Right cardiac atrium (tissue), 5 donors: ENCODE measurements at regions not wholly inside any gene's neighbourhood (a gene's known extent, or its start where the extent isn't known, plus 50 kb on each side); places are given as distances from the start of the nearest gene placed in this dataset.

ENCODE experiments used
- ATAC-seq, 2 donors: fragments of 200-7000 bp; cut with Tn5 transposase; one replicate each; pipeline versions ENCODE4 v1.8.0 to v1.9.1; 2020; ENCODE audit warnings: moderate library complexity in 2 of 2, mild to moderate bottlenecking in 1 of 2
- DNase-seq, 3 donors: peaks; one replicate each; pipeline ENCODE4 v3.0.0-alpha.2; 2020
- H3K27ac ChIP-seq: one replicate; pipeline ENCODE4 v1.5.1; 2013; ENCODE audit warnings: mild to moderate bottlenecking, low read length, control low read depth, moderate library complexity
- H3K27me3 ChIP-seq: one replicate; pipeline ENCODE4 v1.6.1; 2013; ENCODE audit not compliant: control insufficient read depth, insufficient read depth
- H3K4me1 ChIP-seq: one replicate; pipeline ENCODE4 v1.6.1; 2013; ENCODE audit warnings: low read length; ENCODE audit not compliant: control insufficient read depth, insufficient read depth
- H3K4me3 ChIP-seq: one replicate; pipeline ENCODE4 v1.5.1; 2013; ENCODE audit warnings: low read length, control low read depth
- H3K9me3 ChIP-seq: one replicate; pipeline ENCODE4 v1.6.1; 2013; ENCODE audit warnings: low read length; ENCODE audit not compliant: control insufficient read depth
- WGBS: extraction: QIAGEN DNeasy Blood & Tissue Kit; methylation state at CpG from one replicate; pipeline ENCODE4 v1.1.7; 2013; 5-methylcytosine and 5-hydroxymethylcytosine counted together
- intact Hi-C, 4 donors: fragments of 100-400 bp; cut with DNase I; formaldehyde crosslinking; loops; one replicate each; pipeline versions ENCODE4 v1.11.0 to v1.14.0; 2022 to 2023
- donor health status: healthy with polysubstance abuse.
- donor health status: DM: no; HTN: yes; CAD: no.
- donor health status: DM: no; HTN: no; CAD: no.
- donor health status: DM: no; HTN: yes; CAD: no; lungs with severe emphysema.
- donor health status: DM: yes; HTN: yes; CAD: no.

DNA sequence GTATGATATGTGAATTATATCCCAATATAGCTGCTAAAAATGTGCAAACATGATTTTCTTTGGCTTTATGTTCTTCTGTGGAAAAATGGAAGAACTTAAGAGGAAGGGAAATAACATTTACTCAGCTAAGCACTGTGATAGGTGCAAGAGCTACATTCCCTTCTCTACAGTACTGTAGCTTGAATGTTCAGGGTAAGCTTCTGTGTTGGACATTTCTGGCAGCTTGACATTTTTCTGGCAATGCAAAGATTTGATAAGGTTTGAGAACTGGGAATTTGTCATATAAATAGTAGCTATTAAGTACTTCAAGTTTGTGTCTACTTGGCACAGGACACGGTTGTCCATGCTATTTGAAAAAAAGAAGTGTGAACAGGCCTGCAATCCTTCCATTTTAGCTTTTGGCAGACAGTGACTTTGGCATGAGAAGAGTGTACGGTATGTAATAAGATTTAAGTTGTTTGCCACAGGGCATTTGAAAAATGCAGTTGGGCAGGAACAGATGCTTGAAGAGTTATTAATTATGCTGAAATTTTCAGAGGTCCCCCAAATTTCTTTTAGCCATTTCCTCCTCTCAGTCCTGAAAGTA, 77.6 kb downstream of the KIF4B start:
- intact Hi-C loops, result no loop called here
- DNase-seq (no peak), ATAC-seq (peak; percentile 72 to 80)
- H3K9me3 ChIP-seq, result no peaks in the 10 kb centered on the region
- no peak overlapping the region for H3K4me3 ChIP-seq
- H3K27ac ChIP-seq, result no peak overlapping the region
- H3K27me3 ChIP-seq, result no peaks in the 10 kb centered on the region
- WGBS, result 17% methylated on average over 2 of the region's 2 CpGs
- no peaks in the 10 kb centered on the region for H3K4me1 ChIP-seq

GRCh38 chr5:155091768-155092717, 78.5 kb downstream of the KIF4B start:
- no peaks in the 10 kb centered on the region for H3K9me3 ChIP-seq
- H3K27ac ChIP-seq, result peak overlapping the region; percentile 81
- ATAC-seq, result no peak
- H3K4me3 ChIP-seq, result no peak overlapping the region
- intact Hi-C loops, result no loop called here
- no peak for DNase-seq
- no peaks in the 10 kb centered on the region for H3K27me3 ChIP-seq
- WGBS, result 72% methylated on average over 2 of the region's 2 CpGs
- no peaks in the 10 kb centered on the region for H3K4me1 ChIP-seq

GRCh38 chr5:155094455-155094854, 80.9 kb downstream of the KIF4B start:
- intact Hi-C loops, result no loop called here
- H3K9me3 ChIP-seq, result no peaks in the 10 kb centered on the region
- H3K27ac ChIP-seq, result no peak overlapping the region
- 60% methylated on average over 1 of the region's 1 CpG for WGBS
- no peaks in the 10 kb centered on the region for H3K4me1 ChIP-seq
- H3K4me3 ChIP-seq, result no peak overlapping the region
- ATAC-seq (peak; percentile 78 to 79), DNase-seq (no peak)
- no peaks in the 10 kb centered on the region for H3K27me3 ChIP-seq

GRCh38 chr5:155097995-155098394, 84.4 kb downstream of the KIF4B start:
- Histone ChIP-seq H3K9me3 (no peaks in the 10 kb centered on the region), H3K4me3 (no peak overlapping the region), H3K27me3 (no peaks in the 10 kb centered on the region), H3K27ac (no peak overlapping the region), H3K4me1 (no peaks in the 10 kb centered on the region)
- no peak for DNase-seq
- no peak for ATAC-seq
- intact Hi-C loops, result no loop called here
- WGBS, result 79% methylated on average over 2 of the region's 2 CpGs

DNA sequence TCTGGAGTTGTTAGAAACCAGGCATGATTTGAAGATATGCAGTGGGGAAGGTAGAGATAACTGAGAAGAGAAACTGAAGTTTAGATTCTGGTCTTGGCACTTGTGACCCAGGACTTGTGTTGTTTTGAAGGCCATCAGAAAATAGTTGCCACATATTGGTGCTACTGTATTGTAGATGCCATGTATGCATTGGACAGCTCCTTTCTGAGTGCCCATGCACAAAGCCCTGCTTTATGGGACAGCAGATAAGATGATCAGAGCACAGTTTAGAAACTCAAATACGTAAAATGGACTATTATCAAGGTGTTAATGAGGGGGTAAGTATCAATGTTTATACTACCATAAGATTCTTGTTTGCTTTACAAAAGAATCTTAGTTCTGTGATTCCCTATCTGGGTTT, 84.9 kb downstream of the KIF4B start:
- H3K9me3 ChIP-seq, result no peaks in the 10 kb centered on the region
- H3K27ac ChIP-seq, result no peak overlapping the region
- no peak for ATAC-seq
- DNase-seq, result no peak
- H3K27me3 ChIP-seq, result no peaks in the 10 kb centered on the region
- H3K4me1 ChIP-seq, result no peaks in the 10 kb centered on the region
- 50% methylated on average over 1 of the region's 1 CpG for WGBS
- intact Hi-C loops, result no loop called here
- no peak overlapping the region for H3K4me3 ChIP-seq

- Histone ChIP-seq H3K4me1 (no peaks in the 10 kb centered on the region), H3K27ac (no peak overlapping the region), H3K4me3 (no peak overlapping the region), H3K27me3 (no peaks in the 10 kb centered on the region), H3K9me3 (no peaks in the 10 kb centered on the region)
- DNase-seq (no peak), ATAC-seq (no peak)
- intact Hi-C loops, result no loop called here
- WGBS, result 63% methylated on average over 2 of the region's 2 CpGs
Measured at GRCh38 chr5:155101697-155102096, 88.1 kb downstream of the KIF4B start.

DNA sequence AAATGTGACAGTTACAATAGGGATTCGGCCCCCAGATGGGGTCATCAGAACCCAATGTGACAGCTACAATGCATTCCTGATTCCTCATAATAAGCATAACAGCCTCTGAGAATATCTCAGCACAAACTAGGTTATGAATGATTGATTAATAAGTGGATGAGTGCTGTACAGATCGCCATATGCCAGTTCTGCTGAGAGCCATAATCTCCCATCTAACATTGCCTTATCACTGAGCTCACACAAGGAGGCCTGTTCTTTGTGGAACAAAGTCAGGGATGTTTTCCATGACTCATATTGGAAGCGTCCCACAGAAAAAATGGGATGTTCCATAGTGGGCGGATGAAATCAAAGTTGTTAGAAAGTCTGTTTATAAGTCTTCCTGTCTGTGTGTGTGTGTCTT, 89.6 kb downstream of the KIF4B start:
- ATAC-seq, result no peak
- WGBS, result 56% methylated on average over 4 of the region's 4 CpGs
- H3K9me3 ChIP-seq, result no peaks in the 10 kb centered on the region
- no peaks in the 10 kb centered on the region for H3K27me3 ChIP-seq
- intact Hi-C loops, result no loop called here
- no peak for DNase-seq
- H3K4me1 ChIP-seq, result no peaks in the 10 kb centered on the region
- no peak overlapping the region for H3K27ac ChIP-seq
- H3K4me3 ChIP-seq, result no peak overlapping the region

DNA sequence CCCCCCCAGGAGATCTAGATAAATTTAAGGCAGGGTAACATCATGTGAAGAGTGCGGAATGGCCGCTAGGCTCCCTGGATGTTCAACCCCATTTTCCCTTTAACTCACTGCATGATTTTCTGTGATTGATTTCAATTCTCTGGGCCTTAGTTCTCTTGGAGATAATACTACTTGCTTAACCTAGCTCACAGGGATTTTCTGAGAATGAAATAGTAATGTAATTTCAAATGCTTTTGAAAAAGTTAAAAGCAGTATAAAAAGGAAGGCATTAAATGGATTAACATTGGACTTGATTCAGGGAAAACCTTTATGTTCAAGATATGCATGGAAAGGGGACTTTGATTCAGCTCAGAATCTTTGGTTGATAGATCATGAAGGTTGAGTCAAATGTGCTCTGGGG, 90.9 kb downstream of the KIF4B start:
- no peaks in the 10 kb centered on the region for H3K27me3 ChIP-seq
- no peak overlapping the region for H3K27ac ChIP-seq
- intact Hi-C loops, result no loop called here
- no peaks in the 10 kb centered on the region for H3K4me1 ChIP-seq
- DNase-seq (no peak), ATAC-seq (no peak)
- H3K4me3 ChIP-seq, result no peak overlapping the region
- 93% methylated on average over 2 of the region's 2 CpGs for WGBS
- H3K9me3 ChIP-seq, result no peaks in the 10 kb centered on the region

- 72% methylated on average over 4 of the region's 4 CpGs for WGBS
- DNase-seq (no peak), ATAC-seq (no peak)
- intact Hi-C loops, result no loop called here
- Histone ChIP-seq H3K27me3 (no peaks in the 10 kb centered on the region), H3K4me3 (no peak overlapping the region), H3K4me1 (no peaks in the 10 kb centered on the region), H3K9me3 (no peaks in the 10 kb centered on the region), H3K27ac (no peak overlapping the region)
Measured at GRCh38 chr5:155106221-155106620, 92.7 kb downstream of the KIF4B start.

DNA sequence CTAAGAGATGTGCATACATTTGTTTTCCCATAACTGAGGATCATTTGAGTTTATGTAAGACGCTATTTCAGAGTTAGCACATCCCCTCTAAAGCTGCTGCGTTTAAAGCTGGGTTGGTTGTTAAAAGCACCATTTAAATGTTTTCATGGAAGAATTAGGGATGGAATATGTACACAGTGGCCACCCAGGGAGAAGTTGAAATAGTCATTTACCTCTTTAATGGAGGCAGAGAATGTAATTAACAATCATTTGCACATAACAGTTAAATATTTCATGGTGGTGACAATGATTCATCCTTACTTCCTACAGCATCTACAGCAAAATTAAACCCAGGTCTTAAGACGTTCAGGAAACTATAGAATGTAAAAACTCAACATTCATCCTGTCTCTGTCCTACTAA, 100.3 kb downstream of the KIF4B start:
- H3K9me3 ChIP-seq, result no peaks in the 10 kb centered on the region
- intact Hi-C loops, result no loop called here
- ATAC-seq, result no peak
- DNase-seq, result no peak
- H3K27ac ChIP-seq, result no peak overlapping the region
- no peaks in the 10 kb centered on the region for H3K4me1 ChIP-seq
- no peak overlapping the region for H3K4me3 ChIP-seq
- H3K27me3 ChIP-seq, result no peaks in the 10 kb centered on the region
- WGBS, result 60% methylated on average over 3 of the region's 3 CpGs

DNA sequence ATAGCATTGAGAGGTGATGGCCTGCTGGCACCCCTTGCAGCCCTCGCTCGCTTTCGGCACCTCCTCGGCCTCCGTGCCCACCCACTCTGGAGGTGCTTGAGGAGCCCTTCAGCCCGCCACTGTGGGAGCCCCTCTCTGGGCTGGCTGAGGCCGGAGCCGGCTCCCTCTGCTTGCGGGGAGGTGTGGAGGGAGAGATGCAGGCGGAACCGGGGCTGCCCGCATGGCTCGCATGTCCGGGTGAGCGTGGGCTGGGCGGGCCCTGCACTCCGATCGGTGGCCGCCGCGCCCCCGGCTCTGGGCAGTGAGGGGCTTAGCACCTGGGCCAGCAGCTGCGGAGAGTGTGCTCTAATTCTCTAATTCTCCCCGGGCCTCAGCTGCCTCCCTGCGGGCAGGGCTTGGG, 101.1 kb downstream of the KIF4B start:
- Histone ChIP-seq H3K9me3 (no peaks in the 10 kb centered on the region), H3K4me1 (no peaks in the 10 kb centered on the region), H3K27me3 (no peaks in the 10 kb centered on the region), H3K4me3 (no peak overlapping the region), H3K27ac (no peak overlapping the region)
- ATAC-seq (no peak), DNase-seq (no peak)
- intact Hi-C loops, result no loop called here
- 92% methylated on average over 25 of the region's 25 CpGs for WGBS
